Peyer's patch (tissue), 4 donors: ENCODE measurements at regions not wholly inside any gene's neighbourhood (a gene's known extent, or its start where the extent isn't known, plus 50 kb on each side); places are given as distances from the start of the nearest gene placed in this dataset.

ENCODE experiments used
- POLR2A ChIP-seq, 2 donors: fragments of 450-650 bp; IDR thresholded peaks; one replicate each; pipeline ENCODE4 v1.5.1; 2017; ENCODE audit warnings: antibody characterized with exemption in 2 of 2, mild to moderate bottlenecking in 2 of 2, moderate library complexity in 2 of 2
- TF ChIP-seq, protein P1 (sequence below), 6 experiments: fragments of 450-650 bp in 4 of 6; fragments of 200-600 bp in 2 of 6; sonication (generic) in 1 of 6; IDR thresholded peaks; one replicate each; pipeline ENCODE4 v1.5.1; 2017 to 2019; ENCODE audit warnings: antibody characterized with exemption in 6 of 6, mild to moderate bottlenecking in 3 of 6, moderate library complexity in 1 of 6

DNA sequence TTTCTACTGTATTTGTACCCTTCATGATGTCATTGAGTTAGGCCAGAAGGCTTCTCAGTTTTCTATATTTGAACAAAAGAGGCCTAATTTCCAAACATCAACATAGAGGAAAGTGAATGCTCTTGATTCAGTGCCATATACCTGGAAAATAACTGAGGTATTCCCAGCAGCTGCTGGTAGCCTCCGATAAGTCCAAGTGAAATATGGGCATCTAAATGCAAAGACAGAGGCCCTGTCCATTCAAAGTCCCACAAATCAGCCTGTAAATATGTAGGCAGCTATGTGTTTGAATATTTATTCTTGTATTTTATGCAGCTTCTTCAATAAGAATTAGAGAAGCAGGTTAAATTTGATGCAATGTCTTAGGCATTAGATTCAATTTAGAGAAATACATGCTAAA lies 89.5 kb upstream of the DPP10 start:
- TF ChIP-seq, protein P1, sequence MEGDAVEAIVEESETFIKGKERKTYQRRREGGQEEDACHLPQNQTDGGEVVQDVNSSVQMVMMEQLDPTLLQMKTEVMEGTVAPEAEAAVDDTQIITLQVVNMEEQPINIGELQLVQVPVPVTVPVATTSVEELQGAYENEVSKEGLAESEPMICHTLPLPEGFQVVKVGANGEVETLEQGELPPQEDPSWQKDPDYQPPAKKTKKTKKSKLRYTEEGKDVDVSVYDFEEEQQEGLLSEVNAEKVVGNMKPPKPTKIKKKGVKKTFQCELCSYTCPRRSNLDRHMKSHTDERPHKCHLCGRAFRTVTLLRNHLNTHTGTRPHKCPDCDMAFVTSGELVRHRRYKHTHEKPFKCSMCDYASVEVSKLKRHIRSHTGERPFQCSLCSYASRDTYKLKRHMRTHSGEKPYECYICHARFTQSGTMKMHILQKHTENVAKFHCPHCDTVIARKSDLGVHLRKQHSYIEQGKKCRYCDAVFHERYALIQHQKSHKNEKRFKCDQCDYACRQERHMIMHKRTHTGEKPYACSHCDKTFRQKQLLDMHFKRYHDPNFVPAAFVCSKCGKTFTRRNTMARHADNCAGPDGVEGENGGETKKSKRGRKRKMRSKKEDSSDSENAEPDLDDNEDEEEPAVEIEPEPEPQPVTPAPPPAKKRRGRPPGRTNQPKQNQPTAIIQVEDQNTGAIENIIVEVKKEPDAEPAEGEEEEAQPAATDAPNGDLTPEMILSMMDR (IDR thresholded peaks at IDR 0.05) = no peak
- no peak for TF ChIP-seq POLR2A (IDR thresholded peaks at IDR 0.05)
